Activated T-cell treated with anti-CD3 and anti-CD28 coated beads, Interleukin-2, amount 50 U/mL, for 24 hours (primary cell): ENCODE measurements at regions not wholly inside any gene's neighbourhood (a gene's known extent, or its start where the extent isn't known, plus 50 kb on each side); places are given as distances from the start of the nearest gene placed in this dataset.
"Not testable (repeated sequence)": the region's sequence is repeated elsewhere in the genome, so short reads cannot be mapped to it uniquely, and the experiment has no call there.

Experiments
- DNase-seq: peaks from one replicate; pipeline ENCODE4 v3.0.0-alpha.2; 2020
- H3K27ac Mint-ChIP-seq: 2 replicates; pipeline ENCODE4 v1.8.0; 2020; ENCODE audit warnings: mild to moderate bottlenecking, mixed read lengths
- H3K27me3 Mint-ChIP-seq: 2 replicates; pipeline ENCODE4 v1.8.0; 2020; ENCODE audit warnings: mixed read lengths
- H3K36me3 Mint-ChIP-seq: 2 replicates; pipeline ENCODE4 v1.8.0; 2020; ENCODE audit warnings: low read depth, mixed read lengths
- H3K4me1 Mint-ChIP-seq: 2 replicates; pipeline ENCODE4 v1.8.0; 2020; ENCODE audit warnings: low read depth, mixed read lengths
- H3K4me3 Mint-ChIP-seq: 2 replicates; pipeline ENCODE4 v1.8.0; 2020; ENCODE audit warnings: mild to moderate bottlenecking, moderate library complexity, mixed read lengths
- H3K9me3 Mint-ChIP-seq: 2 replicates; pipeline ENCODE4 v1.8.0; 2020; ENCODE audit warnings: mixed read lengths

DNA sequence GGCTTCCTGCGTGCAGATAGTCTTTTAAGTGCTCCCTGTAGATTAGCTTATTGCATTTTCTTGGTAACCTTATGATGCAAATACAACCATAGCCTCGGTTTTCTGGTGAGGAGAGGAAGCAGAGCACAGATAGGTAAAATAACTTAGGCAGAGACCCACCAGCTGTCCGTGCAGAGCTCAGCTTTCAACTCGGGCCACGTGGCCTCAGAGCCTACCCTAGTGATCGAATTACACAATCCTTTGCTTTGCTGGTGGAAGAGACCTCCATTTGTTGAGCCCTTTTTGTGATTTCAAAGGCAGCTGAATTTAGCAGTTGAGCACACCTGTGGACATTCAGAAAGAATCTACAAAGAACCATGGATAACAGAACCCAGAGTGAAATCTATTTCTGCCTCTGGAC lies 220.1 kb downstream of the ATP6V0E2 start:
- H3K27ac Mint-ChIP-seq, H3K27me3 Mint-ChIP-seq, DNase-seq, H3K4me1 Mint-ChIP-seq, H3K9me3 Mint-ChIP-seq, H3K4me3 Mint-ChIP-seq, H3K36me3 Mint-ChIP-seq: not testable (repeated sequence)

DNA sequence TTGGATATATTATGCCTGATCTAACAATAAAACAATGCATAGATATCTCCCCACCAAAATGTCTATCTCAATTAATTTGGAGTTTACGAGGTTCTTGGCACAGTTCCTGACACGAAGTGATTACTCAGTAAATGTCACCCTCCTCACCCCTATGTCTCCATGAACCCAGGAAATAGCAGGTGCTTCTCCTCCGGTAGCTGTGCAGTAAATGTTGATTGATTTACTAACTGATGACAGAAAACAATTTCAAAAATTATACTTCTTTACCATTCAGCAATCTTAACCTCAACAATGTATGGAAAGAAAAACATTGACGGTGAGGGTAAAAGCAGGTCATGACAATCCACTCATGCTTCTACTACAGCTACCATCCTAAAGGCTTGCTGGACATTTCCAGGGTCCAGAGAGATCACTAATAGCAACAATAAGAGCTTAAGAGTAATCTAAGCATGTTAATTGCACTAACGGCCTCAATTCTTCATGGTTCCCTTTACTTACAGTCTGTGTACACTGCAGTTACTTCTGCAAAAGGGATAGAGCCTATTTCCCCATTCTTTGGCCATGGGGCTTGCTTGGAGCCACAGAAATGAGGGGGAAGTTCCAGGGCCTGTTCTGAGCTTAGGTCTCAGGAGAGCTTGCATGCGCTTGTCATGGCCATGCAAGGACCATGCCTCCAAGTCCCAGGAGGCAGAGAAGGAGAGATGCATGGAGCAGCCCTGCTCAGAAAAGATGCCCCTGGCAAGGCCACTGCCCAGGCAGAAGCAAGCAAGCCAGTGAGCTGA lies 222.6 kb downstream of the ATP6V0E2 start:
- H3K27ac Mint-ChIP-seq, H3K27me3 Mint-ChIP-seq, H3K4me3 Mint-ChIP-seq, H3K4me1 Mint-ChIP-seq, DNase-seq, H3K9me3 Mint-ChIP-seq, H3K36me3 Mint-ChIP-seq: not testable (repeated sequence)

DNA sequence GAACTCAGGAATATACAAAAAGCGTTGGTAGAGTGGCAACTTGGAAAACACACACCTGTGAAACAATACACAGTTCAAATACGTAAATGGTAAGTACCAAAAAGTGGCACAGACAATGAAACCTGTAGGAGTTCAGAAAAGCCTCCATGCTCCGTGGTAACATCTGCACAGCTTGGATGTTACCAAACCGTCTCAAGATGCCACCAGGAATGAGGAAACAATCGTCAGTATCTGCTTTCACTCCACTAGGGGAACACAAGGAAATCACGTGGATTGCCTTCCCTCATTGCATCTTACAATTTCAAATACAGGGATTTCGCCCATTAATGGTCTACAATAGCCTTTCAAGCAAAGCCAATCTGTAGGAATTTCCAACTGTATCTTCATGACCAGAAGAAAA lies 224.6 kb upstream of the LRRC61 start:
- H3K27me3 Mint-ChIP-seq, DNase-seq, H3K36me3 Mint-ChIP-seq, H3K9me3 Mint-ChIP-seq, H3K4me1 Mint-ChIP-seq, H3K27ac Mint-ChIP-seq, H3K4me3 Mint-ChIP-seq: not testable (repeated sequence)

DNA sequence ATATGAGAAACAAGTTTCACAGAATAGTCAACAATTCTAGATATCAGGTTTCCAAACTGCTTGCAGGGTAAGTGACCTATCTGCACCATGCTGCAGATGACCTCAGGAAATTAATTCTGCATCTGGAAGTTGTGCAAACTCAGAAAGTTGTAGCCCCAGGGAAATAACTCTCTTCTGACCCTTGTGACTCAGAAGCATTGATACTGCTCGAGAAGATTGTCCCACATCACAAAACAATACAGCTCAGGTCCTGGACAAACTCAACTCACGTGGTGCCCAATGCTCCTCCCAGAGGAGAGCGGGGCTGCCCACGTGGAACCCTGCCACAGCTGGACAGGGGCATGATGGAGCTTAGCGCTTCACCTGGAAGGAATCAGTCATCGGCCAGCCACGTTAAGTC lies 221.9 kb upstream of the LRRC61 start:
- not testable (repeated sequence) for H3K4me3 Mint-ChIP-seq, H3K27me3 Mint-ChIP-seq, H3K27ac Mint-ChIP-seq, DNase-seq, H3K36me3 Mint-ChIP-seq, H3K9me3 Mint-ChIP-seq, H3K4me1 Mint-ChIP-seq

DNA sequence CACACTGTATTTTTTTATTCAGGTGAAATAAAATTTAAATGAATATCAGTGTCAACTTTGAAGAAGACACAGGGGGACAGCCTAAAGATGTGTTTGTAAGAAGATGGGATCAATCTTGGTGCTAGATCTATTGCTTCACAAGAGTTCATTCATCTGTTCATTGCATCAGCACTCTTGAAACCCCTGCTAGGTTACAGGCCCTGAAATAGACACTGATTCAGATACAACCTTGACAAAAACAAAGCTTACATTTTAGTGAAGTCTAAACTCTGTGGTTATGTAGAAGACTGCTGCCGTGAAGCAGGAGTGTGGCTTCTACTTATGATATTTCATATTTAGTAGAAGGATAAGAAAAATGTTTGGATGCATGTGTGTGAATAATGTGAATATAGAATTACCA lies 215.9 kb upstream of the LRRC61 start:
- not testable (repeated sequence) for H3K27ac Mint-ChIP-seq, H3K4me3 Mint-ChIP-seq

DNA sequence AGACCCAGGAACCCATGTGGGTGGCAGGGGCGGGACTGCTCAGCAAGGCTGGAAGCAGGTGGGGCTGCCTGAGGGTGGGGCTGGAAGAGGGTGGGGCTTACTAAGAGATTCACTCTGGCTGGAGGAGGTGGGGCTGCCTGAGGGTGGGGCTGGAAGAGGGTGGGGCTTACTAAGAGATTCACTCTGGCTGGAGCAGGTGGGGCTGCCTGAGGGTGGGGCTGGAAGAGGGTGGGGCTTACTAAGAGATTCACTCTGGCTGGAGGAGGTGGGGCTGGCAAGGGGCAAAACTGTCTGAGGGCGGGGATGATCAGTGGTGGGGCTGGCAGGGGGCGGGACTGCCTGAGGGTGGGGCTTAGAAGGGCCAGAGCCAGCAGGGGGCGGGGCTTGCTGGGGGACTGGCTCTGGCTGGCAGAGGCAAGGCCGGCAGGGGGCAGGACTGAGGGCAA lies 212.8 kb upstream of the LRRC61 start:
- not testable (repeated sequence) for DNase-seq, H3K27ac Mint-ChIP-seq, H3K27me3 Mint-ChIP-seq, H3K4me1 Mint-ChIP-seq, H3K36me3 Mint-ChIP-seq, H3K9me3 Mint-ChIP-seq, H3K4me3 Mint-ChIP-seq

More for the DNA sequence above, 215.9 kb upstream of the LRRC61 start:
- H3K27me3 Mint-ChIP-seq, DNase-seq, H3K4me1 Mint-ChIP-seq, H3K36me3 Mint-ChIP-seq, H3K9me3 Mint-ChIP-seq: not testable (repeated sequence)

DNA sequence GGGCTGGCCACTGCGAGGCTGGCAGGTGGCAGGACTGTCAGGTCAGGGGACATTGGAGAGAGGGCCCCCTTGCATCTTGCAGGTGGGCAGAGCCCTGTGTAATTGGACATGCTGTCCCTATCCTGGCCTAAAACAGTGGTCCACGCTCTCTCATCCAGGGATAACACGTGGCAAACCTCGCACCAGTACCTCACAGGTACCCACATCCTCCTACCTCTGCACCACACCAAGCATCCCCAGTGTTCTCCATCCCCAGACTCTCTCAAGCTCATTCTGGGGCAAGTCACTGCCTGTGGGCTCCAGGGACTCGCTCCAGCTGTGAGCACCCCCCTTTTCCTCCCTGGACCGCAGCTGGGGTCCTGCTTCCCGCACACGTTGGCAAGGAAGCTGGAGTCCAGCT lies 212.3 kb upstream of the LRRC61 start:
- H3K36me3 Mint-ChIP-seq, DNase-seq, H3K27me3 Mint-ChIP-seq, H3K9me3 Mint-ChIP-seq, H3K4me3 Mint-ChIP-seq, H3K27ac Mint-ChIP-seq: not testable (repeated sequence)
- H3K4me1 Mint-ChIP-seq, result peaks cover 11% of the 10 kb centered on the region

DNA sequence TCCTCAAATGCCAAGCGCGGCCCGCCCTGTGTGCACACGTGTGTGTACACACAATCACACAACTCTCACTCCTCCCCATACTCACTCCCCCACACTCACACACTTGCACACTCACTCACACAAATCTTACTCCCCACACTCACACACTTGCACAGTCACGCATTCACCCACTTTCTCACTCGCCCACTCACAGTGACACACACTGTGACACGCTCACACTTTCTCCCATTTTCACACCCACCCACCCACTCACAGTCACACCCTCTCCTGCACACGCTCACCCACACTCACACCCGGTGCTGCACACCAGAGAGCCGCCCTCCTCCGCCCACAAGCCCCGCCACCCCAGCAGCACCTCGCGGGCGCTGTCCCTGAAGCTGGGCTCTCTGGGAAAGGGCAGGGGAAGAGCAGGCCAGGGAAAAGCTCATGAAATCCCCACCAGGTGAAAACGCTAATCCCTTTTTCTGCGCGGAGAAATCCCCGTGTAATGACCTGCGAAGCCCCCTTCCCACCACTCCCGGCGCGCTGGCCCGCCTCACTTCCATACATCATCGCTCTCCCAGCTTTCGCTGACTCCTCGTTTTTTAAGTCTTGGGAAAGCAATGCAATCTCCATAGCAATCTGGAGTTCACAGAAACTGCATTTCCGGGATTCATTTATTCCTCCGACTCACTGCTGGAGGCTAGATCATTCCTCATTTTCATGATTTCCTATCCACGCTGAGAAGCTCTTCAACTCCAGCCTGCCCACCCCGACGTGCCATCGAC lies 211.6 kb upstream of the LRRC61 start:
- H3K4me1 Mint-ChIP-seq, result peaks cover 11% of the 10 kb centered on the region
- not testable (repeated sequence) for H3K27ac Mint-ChIP-seq, H3K9me3 Mint-ChIP-seq, H3K27me3 Mint-ChIP-seq, DNase-seq, H3K36me3 Mint-ChIP-seq, H3K4me3 Mint-ChIP-seq

DNA sequence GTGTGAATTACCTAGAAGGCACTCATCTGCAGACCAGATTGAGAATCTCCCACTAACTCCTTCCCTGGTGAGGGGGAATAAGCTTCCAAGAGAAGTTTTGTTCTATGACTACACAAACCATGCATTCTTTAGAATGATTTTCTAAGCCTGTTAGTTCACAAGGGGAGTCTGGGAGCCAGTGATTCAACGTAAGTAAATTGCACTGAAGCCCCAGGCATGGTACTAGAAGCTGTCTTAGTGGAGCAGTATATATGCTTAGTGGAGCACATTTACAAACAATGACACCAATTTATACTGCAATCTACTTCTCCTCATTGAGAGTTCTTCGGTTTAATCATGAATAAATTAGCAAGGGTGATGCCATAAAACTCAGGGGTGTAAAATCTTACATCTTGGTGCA lies 209.9 kb upstream of the LRRC61 start:
- H3K4me3 Mint-ChIP-seq, DNase-seq, H3K9me3 Mint-ChIP-seq, H3K27ac Mint-ChIP-seq, H3K36me3 Mint-ChIP-seq: not testable (repeated sequence)
- peaks cover 11% of the 10 kb centered on the region for H3K4me1 Mint-ChIP-seq
- H3K27me3 Mint-ChIP-seq, result peaks cover 12% of the 10 kb centered on the region

DNA sequence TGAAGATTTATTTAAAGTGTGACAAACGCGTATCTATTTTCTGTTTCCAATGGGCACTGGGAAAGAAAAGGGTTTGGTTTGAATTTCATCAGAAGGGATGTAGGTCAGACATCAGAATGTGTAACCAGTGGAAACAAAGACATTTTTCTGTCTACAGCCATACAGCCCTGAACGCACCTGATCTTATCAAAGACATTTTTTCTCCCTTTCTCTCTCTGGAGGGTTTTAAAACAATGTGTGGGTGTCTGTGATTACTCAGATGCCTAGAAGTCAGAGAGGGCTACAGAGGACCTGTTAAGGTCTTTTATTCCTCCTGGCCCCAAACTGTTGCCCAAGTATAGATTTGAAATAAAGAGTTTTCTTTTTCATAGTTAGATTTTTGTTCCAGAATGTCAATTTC lies 208.6 kb upstream of the LRRC61 start:
- peaks cover 12% of the 10 kb centered on the region for H3K27me3 Mint-ChIP-seq

DNA sequence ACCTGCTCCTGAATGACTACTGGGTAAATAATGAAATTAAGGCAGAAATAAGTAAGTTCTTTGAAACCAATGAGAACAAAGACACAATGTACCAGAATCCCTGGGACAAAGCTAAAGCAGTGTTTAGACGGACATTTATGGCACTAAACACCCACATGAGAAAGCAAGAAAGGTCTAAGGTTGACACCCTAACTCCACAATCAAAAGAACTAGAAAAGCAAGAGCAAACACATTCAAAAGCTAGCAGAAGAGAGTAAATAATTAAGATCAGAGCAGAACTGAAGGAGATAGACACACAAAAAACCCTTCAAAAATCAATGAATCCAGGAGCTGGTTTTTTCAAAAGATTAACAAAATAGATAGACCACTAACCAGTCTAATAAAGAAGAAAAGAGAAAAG lies 203.2 kb upstream of the LRRC61 start:
- not testable (repeated sequence) for H3K36me3 Mint-ChIP-seq, H3K4me3 Mint-ChIP-seq, H3K27me3 Mint-ChIP-seq, DNase-seq, H3K27ac Mint-ChIP-seq, H3K4me1 Mint-ChIP-seq, H3K9me3 Mint-ChIP-seq

More for the DNA sequence above, 208.6 kb upstream of the LRRC61 start:
- not testable (repeated sequence) for H3K4me3 Mint-ChIP-seq, H3K27ac Mint-ChIP-seq, H3K36me3 Mint-ChIP-seq, DNase-seq, H3K9me3 Mint-ChIP-seq
- H3K4me1 Mint-ChIP-seq, result peaks cover 11% of the 10 kb centered on the region

DNA sequence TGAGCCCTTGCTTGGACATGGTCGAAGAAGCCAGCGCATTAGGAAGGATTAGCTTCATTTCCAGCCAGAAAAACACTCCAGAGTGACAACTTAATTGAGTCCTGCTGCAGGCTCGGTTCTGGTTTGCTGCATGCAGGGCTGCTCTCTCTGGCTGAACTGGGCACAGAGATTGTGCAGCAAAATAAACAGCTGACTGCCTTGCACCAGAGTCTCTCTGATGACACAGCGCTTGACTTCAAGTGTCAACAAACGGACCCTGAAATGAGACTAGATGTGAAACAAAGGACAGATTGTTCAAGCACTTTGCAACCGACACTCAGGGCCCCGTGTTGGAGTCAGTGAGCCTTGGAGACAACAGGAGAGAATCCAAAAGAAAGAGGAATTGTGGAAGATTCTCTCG lies 197.3 kb upstream of the LRRC61 start:
- not testable (repeated sequence) for H3K4me3 Mint-ChIP-seq, DNase-seq, H3K27me3 Mint-ChIP-seq, H3K9me3 Mint-ChIP-seq, H3K4me1 Mint-ChIP-seq, H3K36me3 Mint-ChIP-seq, H3K27ac Mint-ChIP-seq

DNA sequence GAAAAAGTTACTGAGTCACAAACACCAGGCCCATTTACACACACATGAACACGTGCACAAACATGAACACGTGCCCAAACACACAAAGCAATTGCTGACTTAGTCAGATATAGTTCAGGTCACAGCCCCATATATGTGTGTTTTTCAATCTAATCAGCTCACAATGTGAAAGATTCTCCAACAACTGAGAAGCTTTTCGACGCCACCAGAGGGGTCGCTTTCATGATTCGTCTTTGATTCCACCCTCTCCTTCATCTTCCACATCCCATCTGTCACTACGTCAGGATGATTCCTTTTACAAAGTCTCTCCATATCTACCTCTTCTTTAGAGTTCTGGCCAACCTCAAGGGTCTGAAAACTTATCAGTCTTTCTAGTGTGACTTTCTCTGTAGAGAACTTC lies 188.7 kb upstream of the LRRC61 start:
- not testable (repeated sequence) for H3K9me3 Mint-ChIP-seq, H3K36me3 Mint-ChIP-seq, H3K27me3 Mint-ChIP-seq, DNase-seq, H3K4me1 Mint-ChIP-seq, H3K4me3 Mint-ChIP-seq, H3K27ac Mint-ChIP-seq

DNA sequence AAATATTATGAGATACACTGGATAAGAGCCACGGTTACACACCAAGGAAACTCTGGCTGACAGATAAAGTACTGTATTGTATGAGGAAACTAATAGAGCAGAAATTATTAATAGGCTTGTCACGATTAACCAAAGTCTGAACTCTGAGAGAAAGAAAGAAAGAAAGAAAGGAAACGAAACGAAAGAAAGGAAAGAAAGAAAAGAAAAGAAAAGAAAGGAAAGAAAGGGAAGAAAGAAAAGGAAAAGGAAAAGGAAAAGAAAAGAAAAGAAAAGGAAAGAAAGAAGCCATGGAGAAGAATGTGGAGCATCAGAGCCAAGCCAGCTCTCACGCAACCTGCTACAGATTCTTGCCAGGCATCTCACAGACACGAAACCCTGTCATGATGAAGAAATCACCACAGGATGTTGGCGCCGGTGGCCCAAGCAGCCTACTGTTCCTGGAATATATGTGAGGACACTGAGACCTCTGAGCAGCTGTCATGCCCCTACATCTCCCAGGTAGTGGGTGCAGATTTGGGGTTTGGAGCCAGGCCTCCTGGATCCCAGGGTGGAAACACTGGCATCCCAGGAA lies 187.4 kb upstream of the LRRC61 start:
- H3K36me3 Mint-ChIP-seq, DNase-seq, H3K4me3 Mint-ChIP-seq, H3K27ac Mint-ChIP-seq, H3K27me3 Mint-ChIP-seq, H3K9me3 Mint-ChIP-seq, H3K4me1 Mint-ChIP-seq: not testable (repeated sequence)

DNA sequence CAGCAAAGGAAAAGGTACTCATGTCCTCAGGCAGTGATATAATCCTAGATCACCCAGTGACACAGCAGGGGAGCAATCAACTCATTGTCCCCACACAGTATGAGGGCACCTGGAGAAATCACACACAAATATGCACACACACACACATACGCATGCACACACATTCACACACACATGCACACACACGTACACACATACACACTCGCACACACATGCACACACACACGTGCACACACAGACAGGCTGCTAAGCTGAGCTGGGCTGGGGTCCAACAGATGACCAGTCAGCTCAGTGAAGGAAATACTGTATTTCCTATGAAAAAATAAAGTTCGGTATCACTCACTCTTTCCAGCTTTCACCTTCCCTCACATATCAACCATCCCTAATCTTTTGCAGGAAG lies 183.3 kb upstream of the LRRC61 start:
- not testable (repeated sequence) for H3K27me3 Mint-ChIP-seq, H3K36me3 Mint-ChIP-seq, H3K4me1 Mint-ChIP-seq, DNase-seq, H3K9me3 Mint-ChIP-seq, H3K27ac Mint-ChIP-seq, H3K4me3 Mint-ChIP-seq
